SU-DHL-6 (cell line): ENCODE measurements at regions not wholly inside any gene's neighbourhood (a gene's known extent, or its start where the extent isn't known, plus 50 kb on each side); places are given as distances from the start of the nearest gene placed in this dataset.

Experiments used
- CTCF ChIP-seq: fragments of 200-600 bp; sonication (generic); IDR thresholded peaks from one replicate; pipeline ENCODE4 v1.5.1; 2017; ENCODE audit warnings: antibody characterized with exemption, mild to moderate bottlenecking, low read length, moderate library complexity; ENCODE audit not compliant: insufficient read depth, poor library complexity, severe bottlenecking
- EZH2phosphoT487 ChIP-seq: fragments of 200-600 bp; sonication (generic), shearing (Covaris generic); conservative IDR thresholded peaks from 2 replicates; pipeline ENCODE4 v1.6.1; 2018; ENCODE audit warnings: mild to moderate bottlenecking, antibody characterized with exemption, low read length, moderate library complexity, mixed read lengths

- TF ChIP-seq CTCF, result no peak
- no peak for TF ChIP-seq EZH2phosphoT487
These were observed 88.2 kb upstream of the OLFM3 start for GRCh38 chr1:102084771-102085535.
